Caco-2 (cell line): ENCODE measurements at regions not wholly inside any gene's neighbourhood (a gene's known extent, or its start where the extent isn't known, plus 50 kb on each side); places are given as distances from the start of the nearest gene placed in this dataset.

Experiments used
- BruUV-seq: library from RNA; stranded (reverse); fragments of 400-500 nt; replicated peaks from 2 replicates; lab custom pipeline; 2021; lab: Mats Ljungman, UMichigan
- CTCF ChIA-PET: fragments of 300-600 bp; sonication (Branson Sonifier 250); formaldehyde crosslinking; loops from one replicate; lab custom pipeline; 2022; ENCODE audit warnings: antibody characterized with exemption; lab: Charles Lee
- POLR2A ChIA-PET: fragments of 300-600 bp; sonication (Branson Sonifier 250); formaldehyde crosslinking; loops from one replicate; lab custom pipeline; 2022; ENCODE audit warnings: antibody characterized with exemption; lab: Charles Lee
- DNase-seq, 2 experiments: peaks; one replicate each; pipeline versions ENCODE4 v3.0.0 to v3.0.0-alpha.2; 2020 to 2022
- H3K27me3 ChIP-seq: replicated peaks from 2 replicates; pipeline ENCODE4 v1.6.0; 2011; ENCODE audit warnings: low read length; ENCODE audit not compliant: control insufficient read depth, insufficient read depth
- H3K36me3 ChIP-seq: 2 replicates; pipeline ENCODE4 v1.5.1; 2011; ENCODE audit warnings: low read length; ENCODE audit not compliant: control insufficient read depth, insufficient read depth
- H3K4me1 ChIP-seq: fragments of 250-450 bp; sonication (Bioruptor Pico); 2 replicates; pipeline ENCODE4 v1.5.1; 2020; ENCODE audit warnings: mild to moderate bottlenecking
- H3K4me3 ChIP-seq: 2 replicates; pipeline ENCODE4 v1.5.1; 2011; ENCODE audit warnings: low read depth, mild to moderate bottlenecking, control low read depth, low read length
- H3K9me3 ChIP-seq: fragments of 250-450 bp; sonication (Bioruptor Pico); 2 replicates; pipeline ENCODE4 v1.5.1; 2020; ENCODE audit warnings: mild to moderate bottlenecking, moderate library complexity
- H3K27ac Mint-ChIP-seq: one replicate; pipeline ENCODE4 v1.8.0; 2022; ENCODE audit warnings: mixed read lengths; ENCODE audit not compliant: unreplicated experiment
- H3K27me3 Mint-ChIP-seq: one replicate; pipeline ENCODE4 v1.8.0; 2022; ENCODE audit warnings: mixed read lengths; ENCODE audit not compliant: insufficient read depth, unreplicated experiment
- H3K36me3 Mint-ChIP-seq: one replicate; pipeline ENCODE4 v1.8.0; 2022; ENCODE audit warnings: mild to moderate bottlenecking, mixed read lengths; ENCODE audit not compliant: insufficient read depth, unreplicated experiment
- H3K4me1 Mint-ChIP-seq: one replicate; pipeline ENCODE4 v1.8.0; 2022; ENCODE audit warnings: low read depth, mixed read lengths; ENCODE audit not compliant: unreplicated experiment
- H3K4me3 Mint-ChIP-seq: one replicate; pipeline ENCODE4 v1.8.0; 2022; ENCODE audit warnings: mild to moderate bottlenecking, moderate library complexity, mixed read lengths; ENCODE audit not compliant: unreplicated experiment
- H3K9me3 Mint-ChIP-seq: one replicate; pipeline ENCODE4 v1.8.0; 2022; ENCODE audit warnings: mixed read lengths; ENCODE audit not compliant: unreplicated experiment
- intact Hi-C: fragments of 100-400 bp; cut with micrococcal nuclease; formaldehyde crosslinking; loops from one replicate; pipeline ENCODE4 v1.10.0; 2022; ENCODE audit not compliant: unreplicated experiment
- TF ChIP-seq, protein P1 (sequence below), 2 experiments: fragments of 200-600 bp in 1 of 2; IDR thresholded peaks; 1 replicate in 1 of 2; 2 replicates in 1 of 2; pipeline versions ENCODE4 v1.5.1 to v1.8.0; 2011 to 2022; ENCODE audit warnings: antibody characterized with exemption in 1 of 2, control low read depth in 1 of 2, inconsistent platforms in 1 of 2, low read depth in 1 of 2, low read length in 1 of 2, mild to moderate bottlenecking in 1 of 2, moderate library complexity in 1 of 2; ENCODE audit not compliant: insufficient read depth in 1 of 2, severe bottlenecking in 1 of 2, unreplicated experiment in 1 of 2

DNA sequence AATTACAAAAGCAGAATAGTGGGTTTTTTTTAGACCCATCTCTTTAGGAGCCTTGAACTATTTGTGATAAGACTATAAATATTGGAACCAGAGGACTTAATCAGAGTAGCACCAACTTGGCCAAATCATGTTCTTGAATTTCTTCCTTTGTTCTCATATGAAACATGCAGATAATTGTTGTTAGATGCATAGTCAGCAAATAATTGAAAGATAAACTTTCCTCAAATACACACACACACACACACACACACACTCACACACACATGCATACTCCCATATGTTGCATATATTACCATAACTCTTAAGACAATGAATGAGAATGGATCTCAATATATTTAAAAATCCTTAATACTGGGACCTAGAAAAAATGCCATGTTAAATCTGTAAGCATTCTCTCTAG lies 310.4 kb downstream of the KCNJ2 start:
- Mint-ChIP-seq H3K4me1 (no peaks in the 10 kb centered on the region), H3K9me3 (peaks cover 11% of the 10 kb centered on the region), H3K27ac (no peak overlapping the region), H3K27me3 (no peaks in the 10 kb centered on the region), H3K36me3 (no peaks in the 10 kb centered on the region), H3K4me3 (no peak overlapping the region)
- DNase-seq, result no peak
- intact Hi-C loops, result no loop called here
- no peaks in the 10 kb centered on the region for H3K27me3 ChIP-seq
- H3K36me3 ChIP-seq, result no peaks in the 10 kb centered on the region
- TF ChIP-seq, protein P1, sequence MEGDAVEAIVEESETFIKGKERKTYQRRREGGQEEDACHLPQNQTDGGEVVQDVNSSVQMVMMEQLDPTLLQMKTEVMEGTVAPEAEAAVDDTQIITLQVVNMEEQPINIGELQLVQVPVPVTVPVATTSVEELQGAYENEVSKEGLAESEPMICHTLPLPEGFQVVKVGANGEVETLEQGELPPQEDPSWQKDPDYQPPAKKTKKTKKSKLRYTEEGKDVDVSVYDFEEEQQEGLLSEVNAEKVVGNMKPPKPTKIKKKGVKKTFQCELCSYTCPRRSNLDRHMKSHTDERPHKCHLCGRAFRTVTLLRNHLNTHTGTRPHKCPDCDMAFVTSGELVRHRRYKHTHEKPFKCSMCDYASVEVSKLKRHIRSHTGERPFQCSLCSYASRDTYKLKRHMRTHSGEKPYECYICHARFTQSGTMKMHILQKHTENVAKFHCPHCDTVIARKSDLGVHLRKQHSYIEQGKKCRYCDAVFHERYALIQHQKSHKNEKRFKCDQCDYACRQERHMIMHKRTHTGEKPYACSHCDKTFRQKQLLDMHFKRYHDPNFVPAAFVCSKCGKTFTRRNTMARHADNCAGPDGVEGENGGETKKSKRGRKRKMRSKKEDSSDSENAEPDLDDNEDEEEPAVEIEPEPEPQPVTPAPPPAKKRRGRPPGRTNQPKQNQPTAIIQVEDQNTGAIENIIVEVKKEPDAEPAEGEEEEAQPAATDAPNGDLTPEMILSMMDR (IDR thresholded peaks at IDR 0.05; ENCODE audit: insufficient read depth in 1 of 2, low read depth in 1 of 2, low read length in 1 of 2, severe bottlenecking in 1 of 2, unreplicated experiment in 1 of 2), result no peak
- H3K4me3 ChIP-seq, result no peak overlapping the region
- POLR2A ChIA-PET, result interaction anchor here (0.5 kb wide), 1 partner anchor 72 kb away, joined by 4 read pairs; no protein-coding TSS in a partner anchor
- CTCF ChIA-PET, result no interaction called here
- BruUV-seq, result no TSS peak
- no peaks in the 10 kb centered on the region for H3K4me1 ChIP-seq
- peaks cover 14% of the 10 kb centered on the region for H3K9me3 ChIP-seq

DNA sequence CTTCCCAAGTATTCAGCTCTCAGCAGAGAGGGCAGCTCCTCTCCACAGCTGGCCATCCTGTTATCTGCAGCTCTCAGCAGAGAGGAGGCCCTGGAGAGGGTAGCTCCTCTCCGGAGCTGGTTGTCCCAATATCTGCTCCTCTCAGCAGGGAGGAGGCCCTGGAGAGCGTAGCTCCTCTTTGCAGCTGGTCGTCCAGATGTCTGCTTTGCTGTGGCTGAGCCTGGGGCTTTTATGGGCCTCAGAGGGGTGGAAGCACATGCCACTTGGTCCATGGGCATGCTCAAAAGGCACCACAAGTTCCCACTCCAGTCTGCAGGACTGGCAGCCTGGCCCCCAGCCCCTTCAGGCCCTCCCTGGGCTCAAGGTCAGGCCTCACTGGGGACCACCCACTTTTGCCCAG lies 314.3 kb downstream of the KCNJ2 start:
- Histone ChIP-seq H3K4me1 (no peaks in the 10 kb centered on the region), H3K27me3 (no peaks in the 10 kb centered on the region), H3K9me3 (peaks cover 14% of the 10 kb centered on the region), H3K36me3 (no peaks in the 10 kb centered on the region), H3K4me3 (no peak overlapping the region)
- peak in 1 of 2 experiments; percentile 3 for DNase-seq
- Mint-ChIP-seq H3K36me3 (no peaks in the 10 kb centered on the region), H3K4me1 (no peaks in the 10 kb centered on the region), H3K9me3 (peaks cover 11% of the 10 kb centered on the region), H3K27me3 (no peaks in the 10 kb centered on the region), H3K27ac (no peak overlapping the region), H3K4me3 (no peak overlapping the region)
- TF ChIP-seq, protein P1 (IDR thresholded peaks at IDR 0.05; ENCODE audit: insufficient read depth in 1 of 2, low read depth in 1 of 2, low read length in 1 of 2, severe bottlenecking in 1 of 2, unreplicated experiment in 1 of 2), result no peak
- intact Hi-C loops, result no loop called here
- POLR2A ChIA-PET, result no interaction called here
- CTCF ChIA-PET, result no interaction called here
- BruUV-seq, result no TSS peak

DNA sequence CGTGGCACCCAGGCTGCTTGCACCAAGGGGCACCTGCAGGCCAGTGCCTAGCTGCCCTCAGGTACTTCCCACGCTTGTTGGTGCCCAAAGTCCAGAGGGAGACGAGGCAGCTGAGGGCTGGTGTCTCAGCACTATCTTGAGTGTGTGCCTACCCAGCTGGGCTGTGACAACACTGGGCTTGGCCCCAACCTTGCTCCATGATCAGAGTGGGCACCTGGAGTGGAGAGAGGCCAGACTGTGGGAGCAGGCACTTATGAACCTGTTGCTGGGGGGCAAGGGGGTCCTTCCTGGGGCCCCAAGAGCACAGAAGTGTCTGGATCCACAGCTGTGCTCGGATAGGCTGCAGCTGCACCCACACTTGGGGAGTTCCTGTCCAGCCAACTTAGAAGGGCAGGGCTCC lies 314.7 kb downstream of the KCNJ2 start:
- Mint-ChIP-seq H3K4me1 (no peaks in the 10 kb centered on the region), H3K27ac (no peak overlapping the region), H3K27me3 (no peaks in the 10 kb centered on the region), H3K4me3 (no peak overlapping the region), H3K9me3 (peaks cover 11% of the 10 kb centered on the region), H3K36me3 (no peaks in the 10 kb centered on the region)
- BruUV-seq, result no TSS peak
- TF ChIP-seq, protein P1 (IDR thresholded peaks at IDR 0.05; ENCODE audit: insufficient read depth in 1 of 2, low read depth in 1 of 2, low read length in 1 of 2, severe bottlenecking in 1 of 2, unreplicated experiment in 1 of 2), result no peak
- H3K36me3 ChIP-seq, result no peaks in the 10 kb centered on the region
- H3K4me3 ChIP-seq, result no peak overlapping the region
- no peaks in the 10 kb centered on the region for H3K4me1 ChIP-seq
- ChIA-PET POLR2A (no interaction called here), CTCF (no interaction called here)
- peaks cover 14% of the 10 kb centered on the region for H3K9me3 ChIP-seq
- H3K27me3 ChIP-seq, result no peaks in the 10 kb centered on the region
- no peak for DNase-seq
- intact Hi-C loops, result no loop called here
